ENCODE measurements at regions not wholly inside any gene's neighbourhood (a gene's known extent, or its start where the extent isn't known, plus 50 kb on each side); places are given as distances from the start of the nearest gene placed in this dataset.

- intact Hi-C loops (cut with micrococcal nuclease) = no loop called here
- ChIA-PET POLR2A (no interaction called here), CTCF (no interaction called here)
- Histone ChIP-seq H3K9me1 (replicated peaks; ENCODE audit: control insufficient read depth, extremely low read depth, insufficient read depth, low read length) (no peaks in the 10 kb centered on the region), H2AFZ (ENCODE audit: low read depth, low read length) (no peak overlapping the region), H4K20me1 (replicated peaks; ENCODE audit: control insufficient read depth, extremely low read depth, insufficient read depth, low read length) (no peaks in the 10 kb centered on the region), H3K27me3 (ENCODE audit: control insufficient read depth in 2 of 2, insufficient read depth in 2 of 2, low read length in 2 of 2) (peaks cover 21 to 48% of the 10 kb centered on the region in 2 experiments), H3K4me2 (ENCODE audit: insufficient read depth, low read length) (no peak overlapping the region), H3K27ac (ENCODE audit: insufficient read depth, low read depth, low read length) (no peak overlapping the region), H3K9me3 (replicated peaks; ENCODE audit: control insufficient read depth, insufficient read depth, low read length) (no peaks in the 10 kb centered on the region), H3K4me1 (ENCODE audit: control insufficient read depth, extremely low read depth, insufficient read depth, low read length) (no peaks in the 10 kb centered on the region), H3K9ac (replicated peaks; ENCODE audit: extremely low read depth, insufficient read depth, low read length) (no peak overlapping the region), H3K79me2 (ENCODE audit: control insufficient read depth, insufficient read depth, low read length) (no peaks in the 10 kb centered on the region), H3K4me3 (replicated peaks in 1 of 3; ENCODE audit: insufficient read depth in 1 of 3, low read depth in 1 of 3, low read length in 3 of 3) (no peak overlapping the region), H3K36me3 (ENCODE audit: control insufficient read depth in 2 of 2, extremely low read depth in 1 of 2, insufficient read depth in 2 of 2, low read length in 2 of 2) (no peaks in the 10 kb centered on the region)
- dilution Hi-C loops (cut with MboI; ENCODE audit: extremely low pct_ligation_motif_present, low sequenced_read_pairs) = no loop called here
- DNase-seq (ENCODE audit: low read depth, low spot score) = no peak
- FAIRE-seq = no peak
- TF ChIP-seq MYC (IDR thresholded peaks at IDR 0.05; ENCODE audit: low read depth, low read length) = no peak
- TF ChIP-seq JUN (IDR thresholded peaks at IDR 0.05; ENCODE audit: borderline replicate concordance, insufficient read depth, insufficient read length, low read depth) = no peak
- TF ChIP-seq FOS (IDR thresholded peaks at IDR 0.05; ENCODE audit: borderline replicate concordance, insufficient read depth, low read length) = no peak
- no peak for TF ChIP-seq POLR2AphosphoS5 (IDR thresholded peaks at IDR 0.05; ENCODE audit: insufficient read depth, low read depth, low read length)
- no peak for TF ChIP-seq CTCF (IDR thresholded peaks at IDR 0.05; ENCODE audit: extremely low read depth in 1 of 2, insufficient read depth in 1 of 2, low read depth in 1 of 2, low read length in 2 of 2)
- TF ChIP-seq MAX (IDR thresholded peaks at IDR 0.05; ENCODE audit: insufficient read depth, insufficient read length) = no peak
- TF ChIP-seq GATA2 (IDR thresholded peaks at IDR 0.05; ENCODE audit: insufficient read depth, insufficient read length, low read depth, low read length) = no peak
- TF ChIP-seq POLR2A (IDR thresholded peaks at IDR 0.05; ENCODE audit: low read depth, low read length) = no peak
- no peak for TF ChIP-seq EZH2 (IDR thresholded peaks at IDR 0.05; ENCODE audit: borderline replicate concordance, low read depth, low read length, severe bottlenecking)
- BruUV-seq (replicated peaks) = no TSS peak
Observed at GRCh38 chr3:72257203-72257602, 472.3 kb upstream of the PROK2 start.

Data from endothelial cell of umbilical vein (primary cell).